SIG-M5 treated with dmso at 0.1 percent for 504 hours (cell line): ENCODE measurements at regions not wholly inside any gene's neighbourhood (a gene's known extent, or its start where the extent isn't known, plus 50 kb on each side); places are given as distances from the start of the nearest gene placed in this dataset.

Experiments
- DNase-seq: peaks from one replicate; lab custom pipeline; 2025; ENCODE audit not compliant: unreplicated experiment; lab: John Stamatoyannopoulos, UW

DNA sequence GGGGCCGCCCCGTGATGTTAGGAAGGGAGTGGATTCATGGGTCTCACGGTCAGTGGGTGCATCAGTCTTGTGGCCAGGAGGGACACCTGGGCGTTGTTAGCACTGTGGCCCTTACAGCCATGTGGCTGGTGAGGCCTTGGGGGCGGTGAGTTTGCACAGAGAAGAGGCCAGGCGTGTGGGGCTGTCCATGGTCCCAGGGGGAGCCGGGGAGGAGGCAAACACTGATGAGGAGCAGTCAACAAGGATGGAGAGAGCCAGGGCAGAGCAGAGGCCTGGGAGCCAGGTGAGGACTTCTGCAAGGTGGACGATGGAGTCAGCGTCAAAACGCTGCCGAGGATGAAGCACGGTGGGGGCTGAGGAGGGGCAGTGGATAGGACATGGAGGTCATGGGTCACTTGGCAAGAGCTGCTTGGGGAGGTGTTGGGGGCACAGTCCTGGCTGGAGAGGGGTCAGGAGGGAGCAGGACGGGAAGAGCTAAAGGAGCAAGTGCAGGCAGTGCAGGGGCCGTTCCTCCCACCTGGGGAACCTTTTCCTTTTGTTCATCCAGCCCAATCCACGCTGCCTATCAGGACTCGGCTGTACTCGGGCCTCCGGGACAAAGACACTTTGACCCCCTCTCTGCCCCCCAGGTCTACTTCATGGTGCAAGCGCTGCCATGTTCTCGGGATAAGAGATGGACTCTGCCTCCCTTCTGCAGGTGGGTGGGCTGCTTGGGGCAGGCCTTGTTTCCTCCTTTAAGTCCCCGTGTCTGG lies 801.1 kb downstream of the TBC1D22A start:
- no peak for DNase-seq

GRCh38 chr22:47561766-47562165 lies 799.3 kb downstream of the TBC1D22A start:
- no peak for DNase-seq

- DNase-seq = no peak
Observed at GRCh38 chr22:47561115-47561675, 798.7 kb downstream of the TBC1D22A start.

GRCh38 chr22:47558828-47559700 lies 796.6 kb downstream of the TBC1D22A start:
- no peak for DNase-seq

DNA sequence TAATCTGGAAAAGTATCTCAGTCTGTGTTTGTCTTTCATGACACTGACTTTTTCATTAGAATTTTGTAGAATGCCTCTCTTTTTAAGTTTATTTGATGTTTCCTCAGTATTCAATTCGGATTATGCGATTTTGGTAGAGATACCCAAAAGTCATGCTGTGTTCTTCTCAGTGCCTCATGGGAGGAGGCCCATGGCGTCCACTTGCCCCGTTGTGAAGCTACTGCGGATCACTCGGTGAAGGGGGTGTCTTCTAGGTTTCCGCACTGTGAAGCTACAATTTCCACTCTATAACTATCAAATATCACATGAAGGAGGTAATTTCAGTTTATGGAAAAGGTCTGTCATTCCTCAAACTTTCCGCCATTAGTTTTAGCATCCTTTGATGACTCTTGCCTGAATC lies 794.0 kb downstream of the TBC1D22A start:
- no peak for DNase-seq

DNA sequence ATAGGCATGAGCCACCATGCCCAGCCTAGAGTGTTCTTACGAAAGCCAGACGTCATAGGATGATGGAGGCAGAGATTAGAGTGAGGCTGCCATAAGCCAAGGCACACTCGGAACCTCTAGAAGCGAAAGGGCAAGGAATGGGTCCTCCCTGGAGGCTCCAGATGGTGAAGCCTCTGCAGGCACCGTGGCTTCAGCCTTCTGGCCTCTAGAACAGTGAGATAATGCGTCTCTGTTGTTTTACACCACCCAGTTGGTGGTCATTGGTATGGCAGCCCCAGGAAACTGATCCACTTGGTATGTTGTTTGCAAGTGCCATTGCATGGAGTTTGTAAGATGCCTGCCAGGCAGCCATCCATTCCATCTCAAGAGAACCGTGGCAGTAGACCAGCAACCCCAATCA lies 791.0 kb downstream of the TBC1D22A start:
- no peak for DNase-seq

GRCh38 chr22:47552541-47553205 lies 790.2 kb downstream of the TBC1D22A start:
- no peak for DNase-seq

DNA sequence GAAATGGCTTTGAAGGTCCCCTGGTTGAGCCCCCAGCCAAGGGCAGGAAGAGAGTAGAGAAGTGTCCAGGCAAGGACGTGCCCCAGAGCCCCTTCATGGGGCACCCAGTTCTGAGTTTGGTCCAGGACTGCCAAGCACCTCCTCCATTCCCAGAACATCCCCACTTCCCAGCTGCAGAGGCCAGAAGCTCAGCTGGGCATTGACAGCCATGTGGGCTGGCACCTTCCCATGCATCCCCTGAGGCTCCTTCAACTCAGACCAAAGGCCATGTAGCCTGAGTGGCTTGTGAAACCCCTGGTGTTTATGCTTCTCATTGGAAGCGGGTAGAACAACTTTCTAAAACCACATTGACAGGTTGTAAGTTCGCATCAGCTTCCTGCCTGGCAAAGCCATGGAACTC lies 789.6 kb downstream of the TBC1D22A start:
- no peak for DNase-seq

GRCh38 chr22:47551431-47551775 lies 789.0 kb downstream of the TBC1D22A start:
- no peak for DNase-seq

- no peak for DNase-seq
Observed at GRCh38 chr22:47550524-47551430, 788.3 kb downstream of the TBC1D22A start.

- no peak for DNase-seq
Observed at GRCh38 chr22:47549741-47550340, 787.4 kb downstream of the TBC1D22A start.

DNA sequence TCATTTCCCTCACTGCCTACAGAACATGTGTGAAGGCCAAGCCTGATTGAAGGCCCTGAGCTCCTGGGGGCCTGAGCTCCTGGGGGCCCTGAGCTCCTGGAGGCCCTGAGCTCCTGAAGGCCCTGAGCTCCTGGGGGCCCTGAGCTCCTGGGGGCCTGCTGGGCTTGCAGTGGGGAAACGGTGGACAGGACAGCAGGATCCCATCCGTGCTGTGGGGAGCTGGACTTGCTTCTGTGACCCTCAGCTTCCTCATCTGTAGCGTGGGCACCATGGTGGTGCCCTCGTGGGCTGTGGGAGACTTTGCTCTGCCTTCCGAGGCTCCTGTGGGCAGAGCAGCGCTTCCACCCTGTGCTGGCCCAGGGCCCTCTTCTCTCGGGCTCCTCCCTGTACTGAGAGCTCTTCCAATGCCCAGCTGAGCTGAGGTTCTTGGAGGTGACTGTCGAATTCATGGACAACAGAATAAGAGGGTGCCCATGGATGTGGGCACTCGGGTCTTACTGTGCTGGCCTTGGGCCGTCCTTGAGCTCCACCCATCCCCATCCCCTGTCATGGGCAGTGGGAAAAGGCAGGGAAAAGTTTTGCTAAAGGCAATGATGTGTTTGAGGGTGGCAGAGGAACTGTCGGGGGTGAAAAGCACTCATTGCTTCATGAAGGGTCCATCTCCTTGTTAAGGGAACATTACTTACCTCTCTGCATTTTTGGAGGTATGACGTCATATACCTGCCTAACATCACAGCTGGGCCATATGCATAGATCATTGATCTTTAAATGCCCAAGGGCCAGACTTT lies 786.7 kb downstream of the TBC1D22A start:
- no peak for DNase-seq

DNA sequence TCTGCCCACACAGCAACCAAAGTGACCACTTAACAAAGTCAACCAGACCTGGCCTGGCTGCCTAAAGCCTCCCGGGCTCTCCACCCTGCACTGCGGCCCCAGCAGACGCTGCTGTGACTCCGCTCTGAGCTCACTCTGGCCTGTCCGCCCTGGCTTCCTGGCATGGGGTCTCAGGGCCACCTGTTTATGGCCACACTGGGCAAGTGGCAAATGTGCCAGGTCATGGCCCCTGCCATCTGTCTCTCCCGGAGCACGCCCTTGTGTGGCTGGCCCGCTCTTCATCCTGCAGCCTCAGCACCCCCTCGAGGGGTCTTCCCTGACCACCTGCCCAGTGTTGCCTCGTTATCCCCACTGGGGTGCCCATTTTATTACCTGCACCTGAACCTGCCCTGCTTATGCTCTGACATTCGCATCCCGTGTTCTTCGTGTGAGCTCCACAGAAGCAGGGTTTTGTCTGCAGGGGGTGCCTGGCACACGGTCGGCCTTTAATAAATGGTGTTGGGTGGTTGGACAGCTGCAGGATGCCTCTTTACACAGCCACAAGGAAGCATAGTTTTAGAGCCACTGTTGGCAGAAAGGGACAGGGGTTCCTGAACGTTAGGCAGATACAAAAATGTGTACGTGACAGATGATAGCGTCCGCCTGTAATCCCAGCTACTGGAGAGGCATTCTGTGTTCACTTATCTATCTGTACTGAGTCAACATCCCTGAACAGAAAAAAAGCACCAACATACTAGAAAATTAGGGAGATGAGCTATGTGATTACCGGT lies 785.6 kb downstream of the TBC1D22A start:
- no peak for DNase-seq

GRCh38 chr22:47547239-47547661 lies 784.8 kb downstream of the TBC1D22A start:
- DNase-seq = no peak

DNA sequence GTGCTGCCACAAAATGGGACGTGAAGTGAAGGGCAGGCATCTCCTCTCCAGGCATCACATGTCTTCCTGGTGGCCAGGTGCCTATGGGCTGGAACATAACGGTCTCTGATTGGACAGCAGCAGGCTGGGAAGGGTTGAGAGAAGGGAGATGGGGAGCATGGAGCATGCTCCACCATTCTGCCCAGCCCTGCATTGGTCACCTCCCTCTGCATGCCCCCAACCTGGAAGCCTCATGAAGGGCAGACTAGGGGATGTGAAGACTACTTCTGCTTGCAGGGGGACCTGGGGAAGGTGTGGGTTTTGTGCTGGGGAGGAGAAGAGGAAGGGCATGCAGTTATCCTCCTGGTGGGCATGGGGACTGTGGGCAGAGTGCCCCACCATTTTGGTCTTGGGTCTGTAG lies 782.2 kb downstream of the TBC1D22A start:
- no peak for DNase-seq

- DNase-seq = no peak
Observed at GRCh38 chr22:47543447-47543846, 781.0 kb downstream of the TBC1D22A start.

DNA sequence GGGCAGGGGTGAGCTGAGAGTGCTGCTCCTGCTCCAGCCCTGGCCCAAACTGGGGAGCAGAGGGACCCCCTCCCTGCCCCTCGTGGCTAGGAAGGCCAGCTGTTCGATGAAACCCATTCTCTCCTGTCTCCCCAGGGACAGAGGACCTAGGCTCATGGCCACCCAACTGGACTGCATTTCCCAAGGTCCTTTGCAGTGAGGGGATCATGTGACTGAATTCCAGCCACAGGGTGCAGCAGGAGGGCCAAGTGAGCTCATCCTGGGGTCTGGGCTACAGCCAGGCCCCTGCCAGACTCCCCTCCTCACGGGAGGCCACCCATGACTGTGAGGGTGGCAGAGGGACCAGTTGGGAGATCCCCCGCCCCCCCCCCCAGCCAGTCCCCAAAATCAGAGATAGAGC lies 777.6 kb downstream of the TBC1D22A start:
- no peak for DNase-seq

GRCh38 chr22:47539374-47539773 lies 776.9 kb downstream of the TBC1D22A start:
- DNase-seq = no peak

GRCh38 chr22:47535681-47536080 lies 773.2 kb downstream of the TBC1D22A start:
- no peak for DNase-seq
